SK-N-SH treated with all-trans-retinoic acid at 6 μM for 48 hours (cell line): ENCODE measurements at regions not wholly inside any gene's neighbourhood (a gene's known extent, or its start where the extent isn't known, plus 50 kb on each side); places are given as distances from the start of the nearest gene placed in this dataset.

ENCODE experiments used
- ATAC-seq: fragments of 200-7000 bp; cut with Tn5 transposase; 3 replicates; pipeline ENCODE4 v1.9.1; 2020; ENCODE audit warnings: mild to moderate bottlenecking, moderate library complexity
- GLIS3 ChIP-seq: fragments of 250-450 bp; sonication (Bioruptor Pico); IDR thresholded peaks from 2 replicates; pipeline ENCODE4 v1.5.0; 2020; ENCODE audit warnings: mild to moderate bottlenecking, moderate library complexity
- OSR1 ChIP-seq: fragments of 250-450 bp; sonication (Bioruptor Pico); IDR thresholded peaks from 2 replicates; pipeline ENCODE4 v1.8.0; 2022; ENCODE audit warnings: moderate library complexity, mild to moderate bottlenecking, inconsistent platforms
- TCF4 ChIP-seq: fragments of 250-450 bp; sonication (Bioruptor Pico); IDR thresholded peaks from 2 replicates; pipeline ENCODE4 v1.8.0; 2021; ENCODE audit warnings: mild to moderate bottlenecking, moderate library complexity, borderline replicate concordance
- ZFP3 ChIP-seq: fragments of 250-450 bp; sonication (Bioruptor Pico); IDR thresholded peaks from 2 replicates; pipeline ENCODE4 v1.5.0; 2020; ENCODE audit warnings: mild to moderate bottlenecking, moderate library complexity
- ZNF565 ChIP-seq: fragments of 450-650 bp; formaldehyde crosslinking; conservative IDR thresholded peaks from 2 replicates; pipeline ENCODE4 v1.5.0; 2020; ENCODE audit warnings: low read depth, mild to moderate bottlenecking, moderate library complexity
- TF ChIP-seq, protein P1 (sequence below): fragments of 250-450 bp; sonication (Bioruptor Pico); IDR thresholded peaks from 2 replicates; pipeline ENCODE4 v1.8.0; 2021; ENCODE audit warnings: low read depth, mild to moderate bottlenecking, moderate library complexity, borderline replicate concordance
- TF ChIP-seq, protein P2 (sequence below): fragments of 250-450 bp; sonication (Bioruptor Pico); IDR thresholded peaks from 2 replicates; pipeline ENCODE4 v1.5.1; 2020; ENCODE audit warnings: low read depth, mild to moderate bottlenecking, moderate library complexity

DNA sequence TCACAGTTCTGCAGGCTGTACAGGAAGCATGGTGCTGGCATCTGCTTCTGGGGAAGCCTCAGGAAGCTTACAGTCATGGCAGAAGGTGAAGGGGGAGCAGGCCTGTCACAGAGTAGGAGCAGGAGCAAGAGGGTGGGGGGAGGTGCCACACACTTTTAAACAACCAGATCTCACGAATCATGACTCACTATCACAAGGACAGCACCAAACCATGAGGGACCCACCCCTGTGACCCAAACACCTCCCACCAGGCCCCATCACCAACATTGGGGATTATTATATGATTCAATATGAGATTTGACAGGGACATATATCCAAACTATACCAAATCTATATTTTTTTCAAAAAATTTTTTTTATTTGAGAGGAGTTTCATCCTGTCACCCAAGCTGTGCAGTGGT is 51.0 kb upstream of the GLS start:
- TF ChIP-seq ZNF565 (CRISPR knock-in tag) (no peak), TCF4 (CRISPR knock-in tag) (no peak), GLIS3 (CRISPR knock-in tag) (no peak), ZFP3 (no peak), OSR1 (CRISPR knock-in tag) (no peak)
- TF ChIP-seq, protein P1, sequence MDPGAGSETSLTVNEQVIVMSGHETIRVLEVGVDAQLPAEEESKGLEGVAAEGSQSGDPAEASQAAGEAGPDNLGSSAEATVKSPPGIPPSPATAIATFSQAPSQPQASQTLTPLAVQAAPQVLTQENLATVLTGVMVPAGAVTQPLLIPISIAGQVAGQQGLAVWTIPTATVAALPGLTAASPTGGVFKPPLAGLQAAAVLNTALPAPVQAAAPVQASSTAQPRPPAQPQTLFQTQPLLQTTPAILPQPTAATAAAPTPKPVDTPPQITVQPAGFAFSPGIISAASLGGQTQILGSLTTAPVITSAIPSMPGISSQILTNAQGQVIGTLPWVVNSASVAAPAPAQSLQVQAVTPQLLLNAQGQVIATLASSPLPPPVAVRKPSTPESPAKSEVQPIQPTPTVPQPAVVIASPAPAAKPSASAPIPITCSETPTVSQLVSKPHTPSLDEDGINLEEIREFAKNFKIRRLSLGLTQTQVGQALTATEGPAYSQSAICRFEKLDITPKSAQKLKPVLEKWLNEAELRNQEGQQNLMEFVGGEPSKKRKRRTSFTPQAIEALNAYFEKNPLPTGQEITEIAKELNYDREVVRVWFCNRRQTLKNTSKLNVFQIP (CRISPR knock-in tag), result no peak
- TF ChIP-seq, protein P2, sequence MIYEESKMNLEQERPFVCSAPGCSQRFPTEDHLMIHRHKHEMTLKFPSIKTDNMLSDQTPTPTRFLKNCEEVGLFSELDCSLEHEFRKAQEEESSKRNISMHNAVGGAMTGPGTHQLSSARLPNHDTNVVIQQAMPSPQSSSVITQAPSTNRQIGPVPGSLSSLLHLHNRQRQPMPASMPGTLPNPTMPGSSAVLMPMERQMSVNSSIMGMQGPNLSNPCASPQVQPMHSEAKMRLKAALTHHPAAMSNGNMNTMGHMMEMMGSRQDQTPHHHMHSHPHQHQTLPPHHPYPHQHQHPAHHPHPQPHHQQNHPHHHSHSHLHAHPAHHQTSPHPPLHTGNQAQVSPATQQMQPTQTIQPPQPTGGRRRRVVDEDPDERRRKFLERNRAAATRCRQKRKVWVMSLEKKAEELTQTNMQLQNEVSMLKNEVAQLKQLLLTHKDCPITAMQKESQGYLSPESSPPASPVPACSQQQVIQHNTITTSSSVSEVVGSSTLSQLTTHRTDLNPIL, result no peak
- no peak for ATAC-seq
